Anterior cingulate cortex (tissue), 58 donors: ENCODE measurements at regions not wholly inside any gene's neighbourhood (a gene's known extent, or its start where the extent isn't known, plus 50 kb on each side); places are given as distances from the start of the nearest gene placed in this dataset.
"Not testable (repeated sequence)": the region's sequence is repeated elsewhere in the genome, so short reads cannot be mapped to it uniquely, and the experiment has no call there.

Experiments
- DNase-seq, 58 donors: peaks; one replicate each; lab custom pipeline; 2025; lab: John Stamatoyannopoulos, UW

DNA sequence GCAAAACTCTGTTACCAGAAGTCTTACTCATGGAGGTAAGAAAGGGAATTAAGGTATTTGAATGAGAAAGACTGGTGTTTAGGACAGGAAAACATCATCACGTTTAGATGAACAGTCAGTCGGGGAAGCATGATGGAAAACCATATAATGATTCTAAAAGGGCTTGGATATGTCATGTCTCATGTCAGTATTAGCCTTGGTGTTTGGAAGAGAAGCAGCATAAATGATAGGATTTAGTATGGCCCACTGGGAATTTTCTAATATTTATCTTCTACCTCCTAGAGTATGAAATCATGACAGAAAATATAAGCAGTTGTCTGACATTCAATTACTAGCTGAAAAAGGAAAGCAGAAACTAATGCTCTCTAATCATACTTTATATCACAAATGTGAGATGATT is 1643.6 kb upstream of the CELF4 start:
- DNase-seq, result no peak

GRCh38 chr18:39208729-39209128 is 1643.1 kb upstream of the CELF4 start:
- no peak for DNase-seq

DNA sequence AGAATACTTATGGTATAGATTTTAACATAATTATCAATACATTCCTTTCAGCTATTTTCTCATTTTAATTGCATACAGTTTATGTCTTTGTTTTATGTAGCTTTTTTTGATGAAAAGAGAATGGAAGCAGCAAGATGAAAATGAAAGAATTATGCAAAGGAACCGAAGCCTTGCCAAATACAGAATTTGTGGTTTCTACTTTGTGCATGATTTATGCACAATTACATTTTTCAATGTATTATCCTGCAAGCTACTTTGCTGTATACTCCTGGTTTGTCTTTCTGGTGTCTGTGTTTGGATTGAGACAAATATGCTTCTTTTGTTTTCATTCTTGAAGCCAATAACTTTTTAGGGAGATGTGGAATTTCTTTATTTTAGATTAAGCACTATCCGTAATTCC is 1642.6 kb upstream of the CELF4 start:
- no peak for DNase-seq

DNA sequence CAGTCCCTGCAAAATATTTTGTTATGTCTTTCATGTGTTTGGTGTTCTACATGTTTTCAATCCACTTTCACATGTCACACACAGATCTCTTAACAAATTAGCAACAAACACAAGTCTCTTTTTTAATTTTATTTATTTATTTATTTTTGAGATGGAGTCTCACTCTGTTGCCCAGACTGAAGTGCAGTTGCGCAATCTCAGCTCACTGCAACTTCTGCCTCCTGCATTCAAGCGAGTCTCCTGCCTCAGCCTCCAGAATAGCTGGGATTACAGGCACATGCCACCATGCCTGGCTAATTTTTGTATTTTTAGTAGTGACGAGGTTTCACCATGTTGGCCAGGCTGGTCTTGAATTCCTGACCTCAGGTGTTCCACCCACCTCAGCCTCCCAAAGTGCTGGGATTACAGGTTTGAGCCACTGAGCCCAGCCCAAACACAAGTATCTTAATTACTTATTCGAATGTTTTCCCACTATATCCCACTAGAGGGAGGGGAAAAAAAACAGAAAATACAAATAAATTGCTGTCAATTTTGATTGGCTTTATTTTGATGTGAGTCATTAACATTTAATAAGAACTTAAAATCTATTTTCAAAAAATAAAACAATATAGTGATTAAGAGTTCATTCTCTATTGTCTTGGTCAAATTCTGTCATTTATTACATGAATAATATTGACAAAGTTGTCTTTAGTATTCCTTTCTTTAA is 1641.0 kb upstream of the CELF4 start:
- not testable (repeated sequence) for DNase-seq

GRCh38 chr18:39205565-39206195 is 1640.1 kb upstream of the CELF4 start:
- no peak for DNase-seq

DNA sequence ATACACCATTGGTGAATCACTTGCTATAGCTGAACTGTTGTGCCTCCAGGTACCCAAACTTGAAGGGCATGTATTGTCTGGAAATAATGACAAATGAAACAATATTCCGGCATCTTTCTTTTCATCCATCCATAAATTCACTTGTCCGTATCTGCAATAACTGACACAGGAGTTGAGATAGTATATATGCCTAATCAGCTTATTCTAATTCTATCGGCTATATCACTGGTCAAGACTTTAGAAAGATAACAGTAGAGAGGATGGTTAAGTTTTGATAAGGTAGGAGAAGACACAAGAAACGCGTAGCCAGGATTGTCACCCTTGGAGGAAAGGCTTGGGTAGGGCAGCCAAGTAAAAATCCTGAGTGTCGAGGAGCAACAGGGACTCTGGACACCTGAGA is 1634.6 kb upstream of the CELF4 start:
- no peak for DNase-seq

DNA sequence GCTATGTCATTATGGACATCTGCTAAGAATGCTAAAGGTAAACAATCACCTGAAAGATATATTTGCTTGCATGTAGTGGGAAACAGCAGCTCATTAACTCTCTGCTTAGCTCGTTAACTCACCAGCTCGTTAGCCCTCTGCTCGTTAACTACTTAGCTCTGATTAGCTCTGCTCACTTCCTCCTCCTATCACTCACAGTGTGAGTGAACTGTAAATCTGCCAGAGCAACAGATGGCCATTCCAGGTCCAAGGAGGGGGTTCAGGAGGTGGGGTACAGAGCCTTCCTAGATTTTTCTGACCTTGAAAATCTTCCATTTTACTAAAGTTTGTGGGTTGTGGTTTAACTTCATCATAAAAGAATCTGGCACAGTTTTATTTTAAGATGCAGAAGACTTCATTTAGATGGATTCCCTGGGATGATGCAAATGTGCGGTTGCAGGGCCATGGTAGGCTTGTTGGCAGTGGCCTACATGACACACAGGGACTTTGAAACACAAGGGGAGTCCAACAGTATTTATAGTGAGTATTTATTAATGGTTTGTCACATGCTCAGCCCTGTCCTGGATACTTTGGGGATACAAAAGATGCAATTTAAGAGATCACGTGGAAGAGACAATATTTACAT is 1633.7 kb upstream of the CELF4 start:
- no peak for DNase-seq

- DNase-seq, result no peak
These were observed 1632.8 kb upstream of the CELF4 start for GRCh38 chr18:39198376-39198775.

DNA sequence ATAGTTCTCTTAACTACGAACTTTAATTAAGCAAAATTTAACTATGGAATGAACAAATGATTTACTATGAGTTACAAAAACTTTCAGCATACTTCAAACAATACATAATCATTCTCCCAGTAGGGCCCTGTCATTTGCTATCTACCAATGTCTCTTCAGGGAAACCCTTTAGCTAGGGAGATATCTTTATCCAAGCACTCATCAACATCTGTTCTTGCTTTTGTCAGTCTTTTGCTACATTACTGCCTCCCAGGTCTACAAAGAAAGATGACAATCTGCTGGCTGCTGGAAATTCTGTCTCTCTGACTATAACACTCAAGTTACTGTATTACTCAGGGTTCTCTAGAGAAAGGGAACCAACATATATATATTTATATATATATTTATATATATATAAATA is 1626.3 kb upstream of the CELF4 start:
- no peak for DNase-seq

- DNase-seq, result no peak
These were observed 1625.5 kb upstream of the CELF4 start for GRCh38 chr18:39191058-39191457.

- no peak for DNase-seq
These were observed 1624.9 kb upstream of the CELF4 start for GRCh38 chr18:39190508-39190907.

- DNase-seq, result no peak
These were observed 1622.7 kb upstream of the CELF4 start for GRCh38 chr18:39188278-39188677.

DNA sequence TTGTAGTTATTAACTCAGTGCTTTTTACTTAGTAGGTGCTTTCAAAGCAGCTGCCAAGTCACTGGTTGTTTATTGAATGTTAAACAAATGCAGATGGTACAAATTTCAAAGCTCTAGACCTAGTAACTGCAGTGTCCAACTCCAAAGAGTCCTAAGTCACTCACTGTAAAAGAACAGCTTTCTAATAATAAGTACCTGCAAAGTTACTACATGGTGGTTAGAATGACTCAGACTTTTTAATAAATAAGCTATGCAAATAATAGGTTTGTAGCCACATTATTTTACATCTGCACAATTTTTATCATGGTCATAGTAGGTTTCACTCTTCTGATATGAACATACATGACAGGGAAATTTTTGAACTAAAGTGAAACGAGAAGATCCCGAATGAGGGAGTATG is 1620.4 kb upstream of the CELF4 start:
- no peak for DNase-seq

- DNase-seq, result no peak
These were observed 1618.6 kb upstream of the CELF4 start for GRCh38 chr18:39184176-39184575.

DNA sequence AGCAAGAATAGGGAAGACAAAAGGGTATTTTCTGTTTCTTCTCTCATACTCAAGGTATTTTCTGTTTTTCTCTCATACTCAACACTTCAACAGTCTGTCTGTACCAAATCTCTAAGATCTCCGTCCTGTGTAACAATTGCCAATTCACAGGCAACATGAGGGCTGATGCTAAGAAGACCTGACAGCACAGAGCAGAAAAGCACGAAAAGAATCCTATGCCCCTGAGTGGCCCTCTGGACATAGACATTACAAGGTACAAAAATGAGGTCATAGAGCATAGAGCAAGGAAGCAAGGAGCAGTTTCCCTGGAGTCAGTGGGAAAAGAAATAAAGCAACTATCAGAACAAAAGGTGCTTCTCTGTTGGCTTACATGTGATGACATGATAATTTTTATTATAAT is 1612.6 kb upstream of the CELF4 start:
- no peak for DNase-seq

DNA sequence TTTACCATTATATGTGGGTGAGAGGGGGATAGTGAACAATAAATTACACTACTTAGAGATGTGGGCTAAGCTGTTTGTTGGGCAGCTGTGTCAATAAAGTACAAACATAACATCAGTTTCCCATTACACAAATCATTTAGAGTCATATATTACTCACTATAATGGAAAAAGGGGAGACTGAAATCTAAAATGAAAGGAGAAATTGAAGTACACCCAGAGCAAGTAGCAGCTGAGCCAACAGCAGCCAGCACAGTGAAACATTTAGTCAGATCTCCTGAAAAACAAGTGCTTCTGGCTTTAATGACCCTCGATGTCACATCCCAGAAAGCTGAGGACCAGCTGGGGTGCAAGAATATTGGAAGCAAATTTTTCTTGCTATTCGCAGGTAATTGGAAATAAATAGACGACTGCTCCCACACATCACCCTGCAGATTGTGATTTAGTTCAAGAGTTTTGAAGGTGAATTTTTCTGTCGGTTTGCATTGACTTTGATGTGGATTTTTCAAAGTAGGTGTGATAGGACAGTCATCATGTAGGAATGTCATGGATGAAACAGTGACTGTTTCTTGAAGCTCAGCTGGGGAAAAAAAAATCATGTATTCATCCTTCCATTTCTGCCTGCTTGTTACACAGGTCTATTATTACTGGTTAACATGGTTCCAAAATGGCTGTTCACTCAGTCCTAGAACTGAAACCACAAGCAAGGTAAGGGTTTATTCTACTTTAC is 1607.3 kb upstream of the CELF4 start:
- DNase-seq, result no peak

DNA sequence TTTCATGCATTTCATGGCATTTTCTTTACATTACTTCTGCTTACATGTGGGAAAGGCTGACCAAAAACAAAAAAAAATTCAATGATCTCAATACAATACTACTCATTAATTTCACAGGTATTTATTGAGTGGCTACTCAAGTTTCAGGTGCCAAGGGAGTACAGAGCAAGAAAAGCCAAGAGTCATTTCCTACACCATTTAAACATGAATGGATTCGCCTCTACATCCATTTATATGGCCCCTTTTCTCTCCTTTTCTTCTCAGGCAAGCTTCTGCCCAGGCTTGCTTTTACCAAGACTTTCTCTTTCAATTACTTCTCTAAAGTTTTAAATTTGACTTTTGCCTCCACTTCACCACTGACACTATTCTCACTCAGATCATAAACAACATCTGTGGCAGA is 1603.1 kb upstream of the CELF4 start:
- DNase-seq, result no peak

DNA sequence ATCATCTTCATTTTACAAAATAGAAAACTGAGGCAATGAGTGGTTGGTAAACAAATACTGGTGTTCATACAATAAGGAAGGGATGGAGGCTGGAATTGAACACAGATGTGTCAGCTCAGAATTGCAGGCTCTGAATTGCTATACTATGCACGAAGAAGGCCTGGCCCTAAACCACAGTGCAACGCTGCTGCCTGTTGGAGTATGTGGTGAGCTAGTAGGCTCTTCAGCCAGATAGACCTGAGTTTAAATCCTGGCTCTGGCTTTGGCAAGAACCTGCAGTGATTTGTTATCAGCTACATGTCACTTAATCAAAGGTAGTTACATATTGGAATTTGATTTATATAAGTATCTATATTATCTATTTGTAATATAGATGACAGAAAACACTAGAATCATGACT is 1602.4 kb upstream of the CELF4 start:
- no peak for DNase-seq

GRCh38 chr18:39166776-39167175 is 1601.2 kb upstream of the CELF4 start:
- no peak for DNase-seq

DNA sequence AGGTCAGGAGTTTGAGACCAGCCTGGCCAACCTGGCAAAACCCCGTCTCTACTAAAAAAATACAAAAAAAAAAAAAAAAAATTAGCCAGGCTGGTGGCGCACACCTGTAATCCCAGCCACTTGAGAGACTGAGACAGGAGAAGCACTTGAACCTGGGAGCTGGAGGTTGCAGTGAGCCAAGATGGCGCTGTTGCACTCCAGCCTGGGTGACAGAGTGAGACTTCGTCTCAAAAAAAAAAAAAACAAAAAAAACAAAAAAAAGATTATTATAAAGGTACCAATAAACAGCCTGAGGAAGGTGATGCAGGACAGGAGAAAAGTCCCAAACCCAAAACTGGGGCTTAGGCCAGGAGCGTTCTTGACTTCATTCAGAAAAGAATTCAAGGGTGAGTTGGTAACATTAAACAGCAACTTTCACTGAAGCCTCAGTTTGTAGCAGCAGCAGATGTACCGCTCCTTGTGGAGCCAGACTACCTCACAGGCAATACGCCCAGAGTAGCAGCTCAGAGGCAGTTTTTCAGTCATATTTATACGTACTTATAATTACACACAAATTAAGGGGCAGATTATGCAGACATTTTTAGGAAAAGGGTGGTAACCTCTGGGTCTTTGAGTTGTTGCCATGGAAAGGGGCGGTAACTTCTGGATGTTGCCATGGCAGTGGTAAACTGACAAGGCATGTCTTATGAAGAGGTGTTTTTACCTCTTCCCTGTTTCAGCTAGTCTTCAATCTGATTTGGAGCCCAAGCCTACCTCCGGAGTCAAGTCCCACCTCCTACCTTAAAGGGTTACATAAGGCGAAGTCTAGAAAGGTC is 1596.6 kb upstream of the CELF4 start:
- no peak for DNase-seq
